Dedifferentiated amniotic fluid mesenchymal stem cell (primary cell): ENCODE measurements at regions not wholly inside any gene's neighbourhood (a gene's known extent, or its start where the extent isn't known, plus 50 kb on each side); places are given as distances from the start of the nearest gene placed in this dataset.

Experiments
- DNase-seq: peaks from one replicate; pipeline ENCODE4 v3.0.0-alpha.2; 2016; ENCODE audit errors: extremely low spot score

DNA sequence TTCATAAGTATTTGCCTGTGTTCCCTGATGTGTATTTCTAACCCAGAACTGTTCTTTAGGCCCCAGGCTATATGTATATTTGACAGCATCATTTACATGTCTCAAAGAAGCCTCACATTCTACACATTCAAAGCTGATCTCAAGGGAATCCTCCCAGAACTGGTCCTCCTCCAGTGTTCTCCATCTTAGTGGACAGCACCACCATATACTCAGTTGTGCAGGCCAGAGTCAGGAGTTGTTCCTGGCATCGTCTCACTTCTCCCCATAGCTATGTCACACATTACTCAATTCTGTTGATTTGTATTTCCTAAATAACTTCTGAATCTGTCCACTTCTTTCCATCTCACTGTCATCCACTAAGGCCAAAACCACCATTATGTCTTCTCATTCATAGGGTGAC, 82.8 kb upstream of the TRPC3 start:
- DNase-seq = no peak

GRCh38 chr4:122027203-122027602, 75.3 kb upstream of the TRPC3 start:
- no peak for DNase-seq

- no peak for DNase-seq
These were observed 65.4 kb upstream of the TRPC3 start for GRCh38 chr4:122017296-122017695.

DNA sequence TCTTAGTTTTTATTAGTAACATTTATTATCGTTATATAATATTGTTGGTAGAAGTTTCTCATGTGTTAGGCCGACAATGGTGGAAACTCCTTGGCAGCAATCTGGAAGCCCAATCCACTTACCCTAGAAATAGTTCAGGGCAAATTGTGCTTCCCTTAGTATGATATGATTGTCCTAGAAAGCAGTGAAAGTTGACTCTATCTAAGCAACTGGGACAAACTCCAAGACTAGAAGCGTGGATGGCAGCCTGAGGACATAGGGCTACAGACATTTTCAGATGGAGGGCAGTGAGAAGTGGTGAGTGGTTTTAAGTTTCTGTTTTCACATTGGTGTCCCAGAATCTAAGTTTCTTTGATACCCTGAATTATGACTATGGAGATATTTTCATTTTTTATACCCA, 63.3 kb upstream of the TRPC3 start:
- no peak for DNase-seq

- no peak for DNase-seq
These were observed 60.9 kb upstream of the TRPC3 start for GRCh38 chr4:122012735-122013134.

- DNase-seq = no peak
These were observed 58.8 kb upstream of the TRPC3 start for GRCh38 chr4:122010610-122011009.

DNA sequence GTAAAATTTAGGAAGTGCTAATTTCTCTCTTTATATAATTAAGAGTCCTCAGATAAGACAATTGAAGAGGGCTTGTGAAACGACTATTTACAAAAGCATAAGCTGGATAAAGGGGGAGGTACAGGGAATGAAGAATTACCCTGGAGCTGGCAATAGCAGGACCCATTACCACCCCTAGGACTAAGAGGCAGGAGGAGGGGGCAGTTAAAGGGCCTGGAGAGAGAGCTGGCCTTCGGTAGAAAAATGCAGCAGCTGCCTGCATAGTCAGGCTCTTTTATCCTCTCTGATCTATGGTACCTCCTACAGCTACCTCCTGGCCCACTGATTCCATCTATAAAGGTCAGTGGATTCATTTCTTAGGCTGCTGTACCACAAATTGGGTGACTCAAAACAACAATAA, 57.7 kb upstream of the TRPC3 start:
- DNase-seq = no peak

DNA sequence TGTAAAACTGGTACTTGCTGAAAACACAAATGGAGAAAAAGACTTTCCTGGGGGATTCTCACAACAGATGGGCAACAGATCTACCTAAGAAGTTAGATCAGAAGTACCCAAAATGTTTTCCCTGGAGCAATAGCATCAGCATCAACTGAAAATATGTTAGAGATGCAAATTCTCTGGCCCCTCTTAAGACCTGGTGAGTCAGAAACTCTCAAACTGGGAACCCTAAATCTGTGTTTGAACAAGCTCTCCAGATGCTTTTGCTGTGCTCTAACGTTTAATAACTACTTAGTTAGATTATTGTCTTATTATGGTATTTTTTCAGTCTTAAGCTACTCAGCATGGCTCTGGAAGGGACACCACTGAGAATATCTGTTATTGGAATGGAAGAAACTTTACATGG, 55.2 kb upstream of the TRPC3 start:
- no peak for DNase-seq

GRCh38 chr4:122005064-122005755, 53.4 kb upstream of the TRPC3 start:
- peak; percentile 45 for DNase-seq

GRCh38 chr4:122003335-122003734, 51.5 kb upstream of the TRPC3 start:
- no peak for DNase-seq
